C4-2B (cell line): ENCODE measurements at regions not wholly inside any gene's neighbourhood (a gene's known extent, or its start where the extent isn't known, plus 50 kb on each side); places are given as distances from the start of the nearest gene placed in this dataset.

ENCODE experiments used
- H3K27ac ChIP-seq: fragments of 450-650 bp; 2 replicates; pipeline ENCODE4 v1.5.1; 2017
- CTCF ChIP-seq: fragments of 450-650 bp; conservative IDR thresholded peaks from 2 replicates; pipeline ENCODE4 v1.5.1; 2017; ENCODE audit warnings: mild to moderate bottlenecking
- ZFX ChIP-seq: fragments of 450-650 bp; IDR thresholded peaks from 2 replicates; pipeline ENCODE4 v1.6.1; 2017

DNA sequence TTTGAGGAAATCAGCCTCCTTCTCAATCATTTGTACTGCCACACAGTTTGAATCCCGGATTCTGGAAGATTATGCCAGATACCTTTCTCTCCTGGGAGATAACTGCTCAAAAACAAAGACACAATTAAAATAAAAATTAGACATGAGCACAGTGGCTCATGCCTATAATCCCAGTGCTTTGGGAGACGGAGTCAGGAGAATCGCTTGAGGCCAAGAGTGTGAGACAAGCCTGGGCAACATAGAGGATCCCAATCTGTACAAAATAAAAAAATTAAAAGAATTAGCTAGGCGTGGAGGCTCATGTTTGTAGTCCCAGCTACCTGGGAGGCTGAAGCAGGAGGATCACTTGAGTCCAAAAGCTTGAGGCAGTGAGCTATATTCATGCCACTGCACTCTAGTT, 376.3 kb upstream of the ZFP42 start:
- H3K27ac ChIP-seq: no peak overlapping the region; the same call in 1 of the 2 replicates
- TF ChIP-seq ZFX (no peak), CTCF (no peak)

DNA sequence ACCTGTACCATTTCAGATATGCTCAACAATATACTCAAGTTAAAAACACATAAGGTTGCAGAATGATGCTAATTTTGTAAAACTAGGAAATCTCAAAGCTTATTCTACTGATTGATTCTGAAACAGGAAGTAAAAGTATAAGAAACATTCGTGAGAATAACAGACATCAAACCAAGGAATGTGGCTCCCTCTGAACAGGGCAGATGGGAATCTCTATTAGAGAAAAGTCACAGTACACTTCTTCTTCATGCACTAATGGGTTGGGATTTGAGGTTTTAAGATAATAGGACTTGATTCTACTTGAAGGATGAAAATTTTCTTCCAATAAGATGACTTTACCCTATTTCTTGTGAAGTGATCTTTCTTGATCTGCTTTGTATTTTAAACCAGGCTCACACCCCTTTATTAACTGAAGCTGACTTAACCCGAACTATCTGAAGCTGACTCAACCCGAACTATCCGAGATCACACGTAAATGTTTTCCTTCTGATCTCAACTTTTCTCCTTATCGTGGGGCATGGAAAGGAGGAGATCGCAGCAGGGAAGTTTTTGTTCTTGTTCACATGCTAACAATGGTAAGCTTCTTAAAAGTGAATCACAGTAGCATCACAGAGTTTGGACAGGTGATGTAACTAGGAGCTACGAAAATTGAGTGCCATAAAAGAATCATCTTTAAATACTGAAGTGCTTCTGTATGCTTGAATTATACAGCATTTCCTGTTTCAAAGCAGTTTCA, 363.1 kb upstream of the ZFP42 start:
- H3K27ac ChIP-seq: no peak overlapping the region
- TF ChIP-seq ZFX (no peak), CTCF (no peak)

DNA sequence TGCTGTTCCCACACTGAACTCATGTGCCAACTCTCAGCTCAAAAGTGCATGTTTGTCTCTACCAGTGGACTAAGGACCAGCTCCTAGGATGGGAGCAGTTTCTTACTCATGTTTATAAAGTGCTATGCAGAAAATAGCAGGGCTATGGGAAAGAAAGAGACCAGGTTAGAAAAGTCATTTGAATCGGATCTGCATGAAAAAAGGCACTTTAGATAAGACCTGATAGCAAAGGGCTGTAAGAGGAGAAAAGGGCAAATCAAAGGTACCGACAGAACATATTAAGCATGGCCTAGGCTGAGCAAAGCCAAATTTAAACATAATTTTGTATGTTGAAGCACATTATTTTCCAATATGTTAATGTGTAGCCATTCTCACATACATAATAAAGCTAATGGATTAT, 362.3 kb upstream of the ZFP42 start:
- no peak for TF ChIP-seq ZFX
- no peak for TF ChIP-seq CTCF
- H3K27ac ChIP-seq: no peak overlapping the region

DNA sequence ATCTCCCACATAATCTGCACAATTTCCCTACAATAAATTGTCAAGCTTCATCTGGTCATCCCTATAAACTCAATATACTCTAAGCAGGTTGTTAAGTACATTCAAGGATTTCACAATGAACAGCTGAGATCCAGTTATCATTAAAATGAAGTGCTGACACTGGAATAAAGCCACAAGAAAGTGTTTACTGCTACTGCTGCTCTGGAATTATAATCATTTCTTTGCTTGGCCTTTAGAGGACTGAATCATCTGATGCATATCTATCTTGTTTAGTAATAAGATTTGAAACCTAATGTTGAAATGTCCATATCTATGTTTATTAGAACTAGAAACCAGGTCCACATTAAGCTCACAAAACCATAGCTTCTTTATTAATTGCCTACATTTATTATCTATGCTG, 338.6 kb upstream of the ZFP42 start:
- H3K27ac ChIP-seq: no peak overlapping the region
- TF ChIP-seq CTCF (no peak), ZFX (no peak)

- TF ChIP-seq CTCF: no peak
- TF ChIP-seq ZFX: no peak
- no peak overlapping the region for H3K27ac ChIP-seq
These were observed 332.5 kb upstream of the ZFP42 start for GRCh38 chr4:187663076-187663475.

DNA sequence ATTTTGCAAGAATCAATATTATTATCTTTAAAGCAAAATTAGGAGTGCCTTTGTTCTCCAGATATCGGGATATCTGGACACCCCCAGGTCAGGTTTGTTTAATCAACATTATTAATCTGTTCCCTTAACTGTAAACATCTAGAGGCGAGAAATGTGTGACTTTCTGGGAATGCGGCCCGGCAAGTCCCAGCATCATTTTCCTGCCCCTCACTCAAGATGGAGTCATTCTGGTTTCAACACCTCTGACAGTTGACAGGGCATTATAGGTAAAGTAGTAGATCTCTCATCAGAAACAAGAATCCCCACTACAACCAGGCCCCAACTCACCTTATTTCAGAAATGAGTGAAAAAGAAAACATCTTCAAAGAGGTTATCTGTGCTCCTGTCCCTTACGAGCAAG, 331.6 kb upstream of the ZFP42 start:
- TF ChIP-seq ZFX (no peak), CTCF (no peak)
- H3K27ac ChIP-seq: no peak overlapping the region

- no peak overlapping the region for H3K27ac ChIP-seq
These were observed 330.5 kb upstream of the ZFP42 start for GRCh38 chr4:187665086-187665485.

More at GRCh38 chr4:187665086-187665485, 330.5 kb upstream of the ZFP42 start:
- no peak for TF ChIP-seq ZFX
- TF ChIP-seq CTCF: no peak
